HG03469 (cell line): ENCODE measurements at regions not wholly inside any gene's neighbourhood (a gene's known extent, or its start where the extent isn't known, plus 50 kb on each side); places are given as distances from the start of the nearest gene placed in this dataset.

Experiments
- ATAC-seq: cut with Tn5 transposase; IDR thresholded peaks from one replicate; pipeline ENCODE4 v1.9.1; 2021; ENCODE audit warnings: mild to moderate bottlenecking, moderate library complexity, moderate number of reproducible peaks; ENCODE audit not compliant: unreplicated experiment

GRCh38 chr11:95295382-95296149 is 64.6 kb upstream of the SESN3 start:
- no peak for ATAC-seq

- ATAC-seq, result no peak
Observed at GRCh38 chr11:95294701-95295100, 63.7 kb upstream of the SESN3 start.

DNA sequence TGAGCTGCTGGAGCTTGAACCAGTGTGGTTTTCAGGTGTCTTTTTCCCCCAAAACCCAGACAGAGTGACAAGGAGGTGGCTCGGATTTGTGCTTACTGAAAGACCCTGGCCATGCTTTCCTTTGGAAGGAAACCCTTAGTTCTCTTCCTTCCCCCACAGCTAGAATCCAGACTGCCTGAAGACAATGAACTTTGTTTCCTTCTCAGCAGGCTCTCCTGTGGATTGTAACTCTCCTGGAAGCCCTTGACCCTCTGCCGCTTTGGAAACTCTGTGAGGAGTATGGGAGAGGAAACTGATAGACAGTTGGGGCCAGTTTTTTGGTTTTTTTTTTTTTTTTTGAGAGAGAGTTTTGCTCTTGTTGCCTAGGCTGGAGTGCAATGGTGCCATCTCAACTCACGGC is 62.1 kb upstream of the SESN3 start:
- ATAC-seq, result no peak

- no peak for ATAC-seq
Observed at GRCh38 chr11:95291946-95292345, 60.9 kb upstream of the SESN3 start.

DNA sequence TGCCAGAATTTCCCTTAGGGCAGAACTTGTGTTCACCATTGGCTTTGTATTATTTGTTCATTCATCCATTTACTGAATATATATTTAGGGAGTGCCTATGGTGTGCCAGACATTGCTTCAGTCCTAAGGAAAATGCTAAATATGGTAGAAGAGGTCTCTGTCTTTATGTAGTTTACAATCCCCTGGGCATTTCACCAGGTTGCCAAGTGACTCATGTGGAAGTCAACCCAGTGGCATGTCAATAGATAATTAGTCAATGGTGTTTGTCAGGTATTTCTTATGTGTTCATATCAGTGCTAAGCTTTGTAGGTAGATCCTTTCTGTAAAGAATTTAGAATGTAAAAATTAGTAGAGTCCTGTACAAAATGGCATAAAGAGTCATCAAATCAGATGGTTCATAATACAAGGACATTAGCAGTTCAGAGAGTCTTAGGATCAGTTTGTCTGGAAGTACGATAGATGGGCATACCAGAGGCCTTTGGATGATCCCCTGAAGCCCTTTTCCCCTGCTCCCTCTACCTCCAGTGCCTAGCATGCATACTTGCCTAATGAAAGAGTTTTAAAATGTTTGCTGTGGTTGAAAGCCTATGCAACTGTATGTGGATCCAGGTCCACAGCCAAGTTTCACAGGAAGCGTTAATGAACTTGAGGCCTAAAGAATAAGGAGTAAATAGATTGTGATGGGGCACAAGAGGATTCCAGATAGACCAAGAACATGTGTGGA is 58.5 kb upstream of the SESN3 start:
- no peak for ATAC-seq

GRCh38 chr11:95284057-95285052 is 53.4 kb upstream of the SESN3 start:
- no peak for ATAC-seq

DNA sequence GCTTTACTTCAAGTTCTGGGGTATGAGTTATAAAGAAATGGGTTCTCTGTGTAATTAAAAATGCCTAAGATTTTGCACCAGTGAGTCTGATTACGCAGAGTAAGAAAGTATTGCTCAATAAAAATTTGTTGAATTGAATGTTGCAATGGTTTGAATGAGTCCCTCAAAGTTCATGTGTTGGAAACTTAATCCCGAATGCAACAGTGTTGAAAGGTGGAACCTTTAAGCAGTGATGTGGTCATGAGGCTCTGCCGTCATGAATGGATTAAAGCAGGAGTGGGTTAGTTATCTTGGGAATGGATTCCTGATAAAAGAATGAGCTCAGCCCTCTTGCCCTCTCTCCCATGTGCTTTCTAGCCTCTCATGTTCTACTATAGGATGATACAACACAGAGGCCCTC is 52.6 kb upstream of the SESN3 start:
- no peak for ATAC-seq

DNA sequence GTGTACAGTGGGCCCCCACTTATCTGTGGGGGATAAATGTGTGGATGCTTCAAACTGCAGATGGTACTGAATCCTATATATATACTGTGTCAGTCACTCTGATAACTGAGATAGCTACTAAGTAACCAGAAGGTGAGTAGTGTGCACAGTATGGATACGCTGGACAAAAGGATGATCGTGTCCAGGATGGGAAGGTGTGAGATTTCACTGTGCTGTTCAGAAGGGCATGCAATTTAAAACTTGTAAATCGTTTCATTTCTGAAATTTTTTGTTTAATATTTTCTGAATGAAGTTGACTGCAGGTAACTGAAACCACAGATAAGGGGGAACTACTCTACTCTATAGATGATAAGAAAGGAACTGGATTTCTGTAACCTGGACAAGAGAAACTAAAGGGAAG is 52.1 kb upstream of the SESN3 start:
- no peak for ATAC-seq

- ATAC-seq, result no peak
Observed at GRCh38 chr11:95282291-95282751, 51.3 kb upstream of the SESN3 start.
